Esophagus muscularis mucosa (tissue), 4 donors: ENCODE measurements at regions not wholly inside any gene's neighbourhood (a gene's known extent, or its start where the extent isn't known, plus 50 kb on each side); places are given as distances from the start of the nearest gene placed in this dataset.
"Not testable (repeated sequence)": the region's sequence is repeated elsewhere in the genome, so short reads cannot be mapped to it uniquely, and the experiment has no call there.

ENCODE experiments used
- DNase-seq: peaks from one replicate; pipeline ENCODE4 v3.0.0-alpha.2; 2017; ENCODE audit errors: extremely low spot score
- H3K27ac ChIP-seq, 4 donors: fragments of 200-600 bp; sonication (generic); replicated peaks in 1 of 4; 1 replicate in 3 of 4; 2 replicates in 1 of 4; pipeline ENCODE4 v1.5.1; 2016 to 2019; ENCODE audit warnings: mild to moderate bottlenecking in 1 of 4
- H3K27me3 ChIP-seq, 4 donors: fragments of 200-600 bp; sonication (generic); one replicate each; pipeline versions ENCODE4 v1.5.1 to v1.6.0; 2016 to 2019
- H3K36me3 ChIP-seq, 4 donors: fragments of 200-600 bp; sonication (generic); one replicate each; pipeline ENCODE4 v1.5.1; 2016 to 2019
- H3K4me1 ChIP-seq, 4 donors: fragments of 200-600 bp; sonication (generic); one replicate each; pipeline ENCODE4 v1.5.1; 2016 to 2019
- H3K4me3 ChIP-seq, 4 donors: fragments of 200-600 bp; sonication (generic); 1 replicate in 2 of 4; 2 replicates in 2 of 4; pipeline ENCODE4 v1.5.1; 2016 to 2019; ENCODE audit warnings: mild to moderate bottlenecking in 4 of 4, moderate library complexity in 1 of 4
- H3K9me3 ChIP-seq, 4 donors: fragments of 200-600 bp; sonication (generic); 1 replicate in 3 of 4; 2 replicates in 1 of 4; pipeline ENCODE4 v1.5.1; 2016 to 2019
- CTCF ChIP-seq, 3 experiments: fragments of 200-600 bp in 2 of 3; fragments of 450-650 bp in 1 of 3; sonication (generic) in 2 of 3; IDR thresholded peaks; one replicate each; pipeline ENCODE4 v1.5.1; 2017 to 2019; ENCODE audit warnings: antibody characterized with exemption in 3 of 3, mild to moderate bottlenecking in 2 of 3, moderate library complexity in 1 of 3
- EP300 ChIP-seq: sonication (generic); formaldehyde crosslinking; IDR thresholded peaks from one replicate; pipeline ENCODE4 v1.6.1; 2017; ENCODE audit warnings: antibody characterized with exemption
- POLR2A ChIP-seq: fragments of 450-650 bp; IDR thresholded peaks from one replicate; pipeline ENCODE4 v1.6.1; 2017; ENCODE audit warnings: antibody characterized with exemption, moderate library complexity, mild to moderate bottlenecking, low read depth
- POLR2AphosphoS5 ChIP-seq, 2 donors: sonication (generic); formaldehyde crosslinking; IDR thresholded peaks; one replicate each; pipeline ENCODE4 v1.6.1; 2017; ENCODE audit warnings: antibody characterized with exemption in 2 of 2
- whole genome bisulfite sequencing: methylation state at CpG from one replicate; pipeline ENCODE4 v1.1.5; 2018; 5-methylcytosine and 5-hydroxymethylcytosine counted together
- intact Hi-C: fragments of 100-400 bp; cut with DNase I; formaldehyde crosslinking; loops from one replicate; pipeline ENCODE4 v1.15.1; 2023

GRCh38 chr2:83970217-83970929, 488.7 kb downstream of the SUCLG1 start:
- Histone ChIP-seq H3K4me3 (no peak overlapping the region), H3K27me3 (no peaks in the 10 kb centered on the region), H3K27ac (no peak overlapping the region), H3K36me3 (no peaks in the 10 kb centered on the region), H3K4me1 (no peaks in the 10 kb centered on the region), H3K9me3 (no peaks in the 10 kb centered on the region)
- DNase-seq = no peak
- WGBS = 85% methylated on average over 4 of the region's 4 CpGs
- TF ChIP-seq POLR2AphosphoS5 (IDR thresholded peaks at IDR 0.05) = no peak
- no peak for TF ChIP-seq POLR2A
- TF ChIP-seq CTCF (IDR thresholded peaks at IDR 0.05) = no peak
- TF ChIP-seq EP300 = no peak
- intact Hi-C loops = no loop called here

GRCh38 chr2:83969085-83969484, 490.0 kb downstream of the SUCLG1 start:
- DNase-seq = no peak
- H3K9me3 ChIP-seq = no peaks in the 10 kb centered on the region
- no peaks in the 10 kb centered on the region for H3K4me1 ChIP-seq
- H3K27ac ChIP-seq = no peak overlapping the region
- no peaks in the 10 kb centered on the region for H3K36me3 ChIP-seq
- no peaks in the 10 kb centered on the region for H3K27me3 ChIP-seq
- H3K4me3 ChIP-seq = no peak overlapping the region
- TF ChIP-seq EP300 (no peak), POLR2A (no peak), POLR2AphosphoS5 (IDR thresholded peaks at IDR 0.05) (no peak), CTCF (IDR thresholded peaks at IDR 0.05) (no peak)
- intact Hi-C loops = no loop called here
- 86% methylated on average over 3 of the region's 3 CpGs for WGBS

GRCh38 chr2:83967854-83968253, 491.2 kb downstream of the SUCLG1 start:
- no peak overlapping the region for H3K4me3 ChIP-seq
- H3K27me3 ChIP-seq = no peaks in the 10 kb centered on the region
- H3K36me3 ChIP-seq = no peaks in the 10 kb centered on the region
- no peak for DNase-seq
- 76% methylated on average over 2 of the region's 2 CpGs for WGBS
- no peaks in the 10 kb centered on the region for H3K4me1 ChIP-seq
- intact Hi-C loops = no loop called here
- no peak overlapping the region for H3K27ac ChIP-seq
- H3K9me3 ChIP-seq = no peaks in the 10 kb centered on the region
- TF ChIP-seq EP300 (no peak), POLR2AphosphoS5 (IDR thresholded peaks at IDR 0.05) (no peak)

GRCh38 chr2:83966946-83967345, 492.1 kb downstream of the SUCLG1 start:
- H3K27ac ChIP-seq, DNase-seq, H3K4me3 ChIP-seq, H3K27me3 ChIP-seq, H3K36me3 ChIP-seq, H3K4me1 ChIP-seq, intact Hi-C loops, H3K9me3 ChIP-seq: not testable (repeated sequence)
- whole genome bisulfite sequencing = 97% methylated on average over 3 of the region's 3 CpGs

- intact Hi-C loops = no loop called here
These were observed 497.6 kb downstream of the SUCLG1 start for GRCh38 chr2:83961512-83961911.

More at GRCh38 chr2:83961512-83961911, 497.6 kb downstream of the SUCLG1 start:
- Histone ChIP-seq H3K27ac (no peak overlapping the region), H3K4me3 (no peak overlapping the region), H3K36me3 (no peaks in the 10 kb centered on the region), H3K9me3 (no peaks in the 10 kb centered on the region), H3K4me1 (no peaks in the 10 kb centered on the region), H3K27me3 (no peaks in the 10 kb centered on the region)
- WGBS = 85% methylated on average over 7 of the region's 7 CpGs
- no peak for DNase-seq
- TF ChIP-seq POLR2A (no peak), CTCF (IDR thresholded peaks at IDR 0.05) (no peak)
